ENCODE measurements at regions not wholly inside any gene's neighbourhood (a gene's known extent, or its start where the extent isn't known, plus 50 kb on each side); places are given as distances from the start of the nearest gene placed in this dataset.

GRCh38 chr3:190721330-190721729, 141.2 kb downstream of the GMNC start:
- peak; percentile 13 for DNase-seq

DNA sequence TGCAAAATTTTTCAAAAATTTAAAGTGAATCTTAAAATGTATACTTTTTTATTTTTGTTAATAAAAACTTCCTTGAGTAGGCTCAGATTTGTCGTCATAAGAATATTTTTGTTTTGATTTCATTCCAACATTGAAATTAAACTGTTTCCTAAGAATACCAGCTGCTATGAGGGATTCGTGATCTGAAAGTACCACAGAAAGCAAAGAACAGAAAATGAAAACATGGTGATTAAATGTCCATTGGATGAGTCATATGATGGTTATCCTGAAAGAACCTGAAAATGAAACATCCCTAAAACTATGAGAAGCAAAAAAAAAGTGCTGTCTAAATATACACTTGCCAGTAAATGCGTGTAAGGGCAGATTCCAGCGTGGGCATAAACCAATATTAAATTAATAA, 143.8 kb downstream of the GMNC start:
- DNase-seq, result no peak

DNA sequence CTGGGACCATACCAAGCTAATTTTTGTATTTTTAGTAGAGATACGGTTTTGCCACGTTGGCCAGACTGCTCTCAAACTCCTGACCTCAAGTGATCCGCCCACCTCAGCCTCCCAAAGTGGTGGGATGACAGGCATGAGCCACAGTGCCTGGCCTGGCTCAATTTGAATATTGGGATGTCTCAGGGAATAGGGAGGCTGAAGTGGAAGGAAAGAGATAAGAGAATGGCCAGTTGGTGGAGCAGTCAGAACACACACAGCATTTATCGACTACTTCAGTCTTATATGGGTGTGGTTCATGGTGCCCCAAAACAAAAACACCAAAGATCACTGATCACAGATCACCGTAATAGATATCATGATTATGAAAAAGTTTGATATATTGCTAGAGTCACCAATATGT, 144.4 kb downstream of the GMNC start:
- no peak for DNase-seq

- no peak for DNase-seq
Measured at GRCh38 chr3:190716961-190717360, 145.5 kb downstream of the GMNC start.

DNA sequence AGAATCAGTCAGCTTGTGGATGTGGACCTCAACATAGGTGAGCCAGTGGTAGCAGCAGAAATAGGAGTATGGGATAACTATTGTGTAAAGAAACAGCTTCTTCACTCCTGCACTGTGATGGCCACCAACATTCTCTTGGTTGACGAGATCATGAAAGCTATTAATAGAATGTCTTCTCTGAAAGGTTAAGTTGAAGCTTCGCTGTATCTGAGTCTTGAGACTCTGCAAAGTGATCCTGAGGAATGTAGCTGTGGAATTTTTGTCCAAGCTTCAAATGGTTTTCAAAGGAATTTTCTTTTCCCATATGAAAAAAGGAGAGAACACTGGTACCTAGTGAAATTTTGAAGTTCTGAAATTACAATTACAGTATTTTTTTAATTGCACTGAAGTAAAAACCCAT, 146.3 kb downstream of the GMNC start:
- no peak for DNase-seq

- DNase-seq, result no peak
Measured at GRCh38 chr3:190710723-190711122, 151.8 kb downstream of the GMNC start.

DNA sequence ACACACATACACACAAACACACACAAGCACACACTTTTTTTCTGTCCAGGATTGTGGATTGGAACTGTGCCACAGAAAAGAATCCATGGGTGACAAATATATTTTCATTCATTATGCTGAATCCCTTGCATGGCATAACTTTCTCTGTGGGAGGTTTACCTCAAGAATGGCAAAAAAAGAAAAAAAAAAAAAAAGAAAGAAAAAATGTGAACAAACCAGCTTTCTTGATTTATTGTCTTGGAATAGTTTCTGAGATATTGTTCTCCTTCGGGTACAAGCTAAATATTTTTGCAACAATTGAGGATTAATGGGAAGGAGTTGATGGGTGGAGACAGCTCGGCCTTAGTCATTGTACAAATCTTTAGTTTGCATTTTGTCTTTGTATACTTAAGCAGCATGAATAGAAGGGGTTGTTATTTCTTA, 153.1 kb downstream of the GMNC start:
- DNase-seq, result no peak

Measured in NCI-H1092 treated with DMSO at 0.1 percent for 48 hours (cell line).